ENCODE measurements at regions not wholly inside any gene's neighbourhood (a gene's known extent, or its start where the extent isn't known, plus 50 kb on each side); places are given as distances from the start of the nearest gene placed in this dataset.

GRCh38 chr4:152032722-152033131 is 271.9 kb upstream of the GATB start:
- no peak for TF ChIP-seq REST (IDR thresholded peaks at IDR 0.05; ENCODE audit: insufficient read depth in 1 of 2, low read depth in 2 of 2, low read length in 2 of 2)
- TF ChIP-seq FOXP2 (optimal IDR thresholded peaks at IDR 0.05; ENCODE audit: borderline replicate concordance, extremely low read depth, extremely low read length, insufficient read depth), result no peak
- TF ChIP-seq TAF1 (IDR thresholded peaks at IDR 0.05; ENCODE audit: borderline replicate concordance, insufficient read depth, low read length), result no peak
- TF ChIP-seq POLR2AphosphoS5 (IDR thresholded peaks at IDR 0.05; ENCODE audit: low read depth, low read length), result no peak
- no peak for TF ChIP-seq SIN3A (IDR thresholded peaks at IDR 0.05; ENCODE audit: borderline replicate concordance, insufficient read depth, low read length)

GRCh38 chr4:152029631-152030030 is 268.8 kb upstream of the GATB start:
- TF ChIP-seq SIN3A (IDR thresholded peaks at IDR 0.05; ENCODE audit: borderline replicate concordance, insufficient read depth, low read length) (no peak), FOXP2 (optimal IDR thresholded peaks at IDR 0.05; ENCODE audit: borderline replicate concordance, extremely low read depth, extremely low read length, insufficient read depth) (no peak), POLR2AphosphoS5 (IDR thresholded peaks at IDR 0.05; ENCODE audit: low read depth, low read length) (no peak)

GRCh38 chr4:152028131-152028530 is 267.3 kb upstream of the GATB start:
- TF ChIP-seq FOXP2 (optimal IDR thresholded peaks at IDR 0.05; ENCODE audit: borderline replicate concordance, extremely low read depth, extremely low read length, insufficient read depth) (no peak), SIN3A (IDR thresholded peaks at IDR 0.05; ENCODE audit: borderline replicate concordance, insufficient read depth, low read length) (no peak), TAF1 (IDR thresholded peaks at IDR 0.05; ENCODE audit: borderline replicate concordance, insufficient read depth, low read length) (no peak), REST (IDR thresholded peaks at IDR 0.05; ENCODE audit: insufficient read depth in 1 of 2, low read depth in 2 of 2, low read length in 2 of 2) (no peak), POLR2AphosphoS5 (IDR thresholded peaks at IDR 0.05; ENCODE audit: low read depth, low read length) (no peak)

- TF ChIP-seq POLR2AphosphoS5 (IDR thresholded peaks at IDR 0.05; ENCODE audit: low read depth, low read length) (no peak), TAF1 (IDR thresholded peaks at IDR 0.05; ENCODE audit: borderline replicate concordance, insufficient read depth, low read length) (no peak), FOXP2 (optimal IDR thresholded peaks at IDR 0.05; ENCODE audit: borderline replicate concordance, extremely low read depth, extremely low read length, insufficient read depth) (no peak), REST (IDR thresholded peaks at IDR 0.05; ENCODE audit: insufficient read depth in 1 of 2, low read depth in 2 of 2, low read length in 2 of 2) (no peak), SIN3A (IDR thresholded peaks at IDR 0.05; ENCODE audit: borderline replicate concordance, insufficient read depth, low read length) (no peak)
Observed at GRCh38 chr4:152024881-152025280, 264.1 kb upstream of the GATB start.

- TF ChIP-seq SIN3A (IDR thresholded peaks at IDR 0.05; ENCODE audit: borderline replicate concordance, insufficient read depth, low read length) (no peak), FOXP2 (optimal IDR thresholded peaks at IDR 0.05; ENCODE audit: borderline replicate concordance, extremely low read depth, extremely low read length, insufficient read depth) (no peak), REST (IDR thresholded peaks at IDR 0.05; ENCODE audit: insufficient read depth in 1 of 2, low read depth in 2 of 2, low read length in 2 of 2) (no peak)
Observed at GRCh38 chr4:152023674-152024073, 262.9 kb upstream of the GATB start.

All from PFSK-1 (cell line).